Gastroesophageal sphincter (tissue), 3 donors: ENCODE measurements at regions not wholly inside any gene's neighbourhood (a gene's known extent, or its start where the extent isn't known, plus 50 kb on each side); places are given as distances from the start of the nearest gene placed in this dataset.

Experiments used
- EP300 ChIP-seq: sonication (generic); formaldehyde crosslinking; IDR thresholded peaks from one replicate; pipeline ENCODE4 v1.6.1; 2017; ENCODE audit warnings: antibody characterized with exemption, mild to moderate bottlenecking
- POLR2A ChIP-seq, 2 donors: fragments of 450-650 bp; IDR thresholded peaks; one replicate each; pipeline ENCODE4 v1.6.1; 2017; ENCODE audit warnings: antibody characterized with exemption in 2 of 2, mild to moderate bottlenecking in 2 of 2, moderate library complexity in 1 of 2
- POLR2AphosphoS5 ChIP-seq: sonication (generic); formaldehyde crosslinking; IDR thresholded peaks from one replicate; pipeline ENCODE4 v1.6.1; 2017; ENCODE audit warnings: antibody characterized with exemption
- TF ChIP-seq, protein P1 (sequence below), 4 experiments: fragments of 200-600 bp in 2 of 4; fragments of 450-650 bp in 2 of 4; sonication (generic) in 1 of 4; IDR thresholded peaks; one replicate each; pipeline ENCODE4 v1.5.1; 2017 to 2019; ENCODE audit warnings: antibody characterized with exemption in 4 of 4, mild to moderate bottlenecking in 2 of 4, moderate library complexity in 2 of 4

DNA sequence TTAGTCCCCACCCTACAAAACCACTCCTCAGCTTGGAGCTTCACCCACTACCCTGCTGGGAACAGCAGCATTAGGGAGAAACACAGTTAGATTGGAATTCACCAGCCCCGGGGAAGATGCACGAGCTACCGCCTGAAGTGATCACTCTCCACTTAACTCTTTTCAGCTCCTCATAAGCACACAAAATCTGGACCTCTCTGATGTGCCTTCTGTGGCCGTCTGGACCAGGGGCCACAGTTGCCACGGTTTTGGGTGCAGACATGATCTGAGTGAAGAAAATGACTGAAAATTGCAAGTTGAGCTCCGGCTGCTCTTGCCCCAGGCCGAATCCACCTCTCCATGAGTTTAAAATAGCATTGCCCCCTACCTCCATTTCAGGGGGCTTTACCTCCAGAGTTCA is 95.2 kb downstream of the TENT4A start:
- TF ChIP-seq POLR2A (IDR thresholded peaks at IDR 0.05) (no peak), POLR2AphosphoS5 (no peak), EP300 (no peak)
- TF ChIP-seq, protein P1, sequence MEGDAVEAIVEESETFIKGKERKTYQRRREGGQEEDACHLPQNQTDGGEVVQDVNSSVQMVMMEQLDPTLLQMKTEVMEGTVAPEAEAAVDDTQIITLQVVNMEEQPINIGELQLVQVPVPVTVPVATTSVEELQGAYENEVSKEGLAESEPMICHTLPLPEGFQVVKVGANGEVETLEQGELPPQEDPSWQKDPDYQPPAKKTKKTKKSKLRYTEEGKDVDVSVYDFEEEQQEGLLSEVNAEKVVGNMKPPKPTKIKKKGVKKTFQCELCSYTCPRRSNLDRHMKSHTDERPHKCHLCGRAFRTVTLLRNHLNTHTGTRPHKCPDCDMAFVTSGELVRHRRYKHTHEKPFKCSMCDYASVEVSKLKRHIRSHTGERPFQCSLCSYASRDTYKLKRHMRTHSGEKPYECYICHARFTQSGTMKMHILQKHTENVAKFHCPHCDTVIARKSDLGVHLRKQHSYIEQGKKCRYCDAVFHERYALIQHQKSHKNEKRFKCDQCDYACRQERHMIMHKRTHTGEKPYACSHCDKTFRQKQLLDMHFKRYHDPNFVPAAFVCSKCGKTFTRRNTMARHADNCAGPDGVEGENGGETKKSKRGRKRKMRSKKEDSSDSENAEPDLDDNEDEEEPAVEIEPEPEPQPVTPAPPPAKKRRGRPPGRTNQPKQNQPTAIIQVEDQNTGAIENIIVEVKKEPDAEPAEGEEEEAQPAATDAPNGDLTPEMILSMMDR (IDR thresholded peaks at IDR 0.05) = no peak
